A549 (cell line): ENCODE measurements at regions not wholly inside any gene's neighbourhood (a gene's known extent, or its start where the extent isn't known, plus 50 kb on each side); places are given as distances from the start of the nearest gene placed in this dataset.

Experiments
- ATAC-seq, 2 experiments: fragments of 200-7000 bp in 1 of 2; fragments of >200 bp in 1 of 2; cut with Nextera tagmentation in 1 of 2; cut with Tn5 transposase in 1 of 2; 3 replicates each; pipeline versions ENCODE4 v1.8.0 to v1.9.1; 2018 to 2020; ENCODE audit warnings: mild to moderate bottlenecking in 1 of 2, moderate library complexity in 1 of 2
- CTCF ChIA-PET: fragments of 300-600 bp; sonication (Branson Sonifier 250); formaldehyde crosslinking; extraction: SDS; loops from one replicate; lab custom pipeline; 2021; ENCODE audit warnings: antibody characterized with exemption, inconsistent platforms; lab: Yijun Ruan, JAX
- POLR2A ChIA-PET: fragments of 350-600 bp; formaldehyde crosslinking; extraction: SDS; loops from one replicate; lab custom pipeline; 2021; ENCODE audit warnings: antibody characterized with exemption, inconsistent platforms; lab: Yijun Ruan, JAX
- DNase-seq, 2 experiments: peaks; one replicate each; pipeline versions ENCODE4 v3.0.0 to v3.0.0-alpha.2; 2011 to 2016; ENCODE audit warnings: low read depth in 1 of 2, low spot score in 1 of 2
- FAIRE-seq: peaks from 2 replicates; lab custom pipeline; 2011; peaks lifted over from hg19 to GRCh38; lab: Jason Lieb, UNC
- H3K27ac ChIP-seq, 2 experiments: fragments of >200 bp; sonication (Bioruptor Twin); formaldehyde crosslinking; 3 replicates each; pipeline ENCODE4 v1.5.1; 2016 to 2017
- H3K4me1 ChIP-seq: fragments of >200 bp; sonication (Bioruptor Twin); formaldehyde crosslinking; 3 replicates; pipeline ENCODE4 v1.6.1; 2016
- H3K4me2 ChIP-seq: fragments of >200 bp; sonication (Bioruptor Twin); formaldehyde crosslinking; 3 replicates; pipeline ENCODE4 v1.6.1; 2016
- H3K4me3 ChIP-seq: fragments of >200 bp; sonication (Bioruptor Twin); formaldehyde crosslinking; 3 replicates; pipeline ENCODE4 v1.5.1; 2016
- H3K9me3 ChIP-seq: fragments of >200 bp; sonication (Bioruptor Twin); formaldehyde crosslinking; 3 replicates; pipeline ENCODE4 v1.6.1; 2016
- ATOH8 ChIP-seq: fragments of 250-450 bp; sonication (Bioruptor Pico); IDR thresholded peaks from 2 replicates; pipeline ENCODE4 v1.5.0; 2020; ENCODE audit warnings: low read depth, mild to moderate bottlenecking, moderate library complexity
- CBX2 ChIP-seq: fragments of 200-600 bp; sonication (generic); IDR thresholded peaks from 2 replicates; pipeline ENCODE4 v1.6.1; 2016; ENCODE audit warnings: low read depth, mild to moderate bottlenecking, borderline replicate concordance
- CBX8 ChIP-seq: fragments of 200-600 bp; sonication (generic); IDR thresholded peaks from 2 replicates; pipeline ENCODE4 v1.6.1; 2016
- CHD2 ChIP-seq: fragments of 150-350 bp; IDR thresholded peaks from 2 replicates; pipeline ENCODE4 v1.6.1; 2014; ENCODE audit warnings: low read length; ENCODE audit not compliant: partially characterized antibody
- CHD4 ChIP-seq: fragments of 200-600 bp; sonication (generic); IDR thresholded peaks from 2 replicates; pipeline ENCODE4 v1.6.1; 2016; ENCODE audit warnings: antibody characterized with exemption, mild to moderate bottlenecking, borderline replicate concordance
- E2F6 ChIP-seq: IDR thresholded peaks from 2 replicates; pipeline ENCODE4 v1.6.1; 2012; ENCODE audit warnings: low read depth, borderline replicate concordance
- EHF ChIP-seq: fragments of 250-450 bp; sonication (Bioruptor Pico); IDR thresholded peaks from 2 replicates; pipeline ENCODE4 v1.5.0; 2020; ENCODE audit warnings: mild to moderate bottlenecking
- FOSB ChIP-seq: fragments of 250-450 bp; sonication (Bioruptor Pico); IDR thresholded peaks from 2 replicates; pipeline ENCODE4 v1.5.0; 2020; ENCODE audit warnings: mild to moderate bottlenecking, moderate library complexity
- FOSL2 ChIP-seq, 2 experiments: fragments of 450-650 bp in 1 of 2; fragments of >200 bp in 1 of 2; sonication (Bioruptor Twin) in 1 of 2; formaldehyde crosslinking; IDR thresholded peaks; 2 replicates each; pipeline versions ENCODE4 v1.5.0 to v1.6.1; 2016 to 2020; ENCODE audit warnings: mild to moderate bottlenecking in 1 of 2, moderate library complexity in 1 of 2
- GATA3 ChIP-seq: IDR thresholded peaks from 2 replicates; pipeline ENCODE4 v1.6.1; 2012; ENCODE audit warnings: borderline replicate concordance
- HMGXB4 ChIP-seq: fragments of 250-450 bp; sonication (Bioruptor Pico); IDR thresholded peaks from 2 replicates; pipeline ENCODE4 v1.5.0; 2021; ENCODE audit warnings: mild to moderate bottlenecking, moderate library complexity, borderline replicate concordance
- KDM5A ChIP-seq: fragments of 200-600 bp; sonication (generic); IDR thresholded peaks from 2 replicates; pipeline ENCODE4 v1.6.1; 2016; ENCODE audit warnings: antibody characterized with exemption, mild to moderate bottlenecking
- MAX ChIP-seq: IDR thresholded peaks from 2 replicates; pipeline ENCODE4 v1.6.1; 2012
- MAZ ChIP-seq: fragments of 150-350 bp; IDR thresholded peaks from 2 replicates; pipeline ENCODE4 v1.6.1; 2014; ENCODE audit warnings: antibody characterized with exemption, low read depth, low read length, borderline replicate concordance
- NFE2L2 ChIP-seq: fragments of 150-350 bp; conservative IDR thresholded peaks from 2 replicates; pipeline ENCODE4 v1.6.1; 2014; ENCODE audit warnings: low read length
- NPAS2 ChIP-seq: fragments of 250-450 bp; sonication (Bioruptor Pico); IDR thresholded peaks from 2 replicates; pipeline ENCODE4 v1.8.0; 2022; ENCODE audit warnings: mild to moderate bottlenecking, moderate library complexity, borderline replicate concordance
- PBX3 ChIP-seq: IDR thresholded peaks from 2 replicates; pipeline ENCODE4 v1.6.1; 2012
- RCOR1 ChIP-seq: fragments of 150-350 bp; IDR thresholded peaks from 2 replicates; pipeline ENCODE4 v1.6.1; 2014; ENCODE audit warnings: antibody characterized with exemption, low read length, low read depth
- REST ChIP-seq: fragments of 200-600 bp; sonication (generic); IDR thresholded peaks from 2 replicates; pipeline ENCODE4 v1.6.1; 2016; ENCODE audit warnings: antibody characterized with exemption, mild to moderate bottlenecking, moderate library complexity
- TP53 ChIP-seq: fragments of 250-450 bp; sonication (Bioruptor Pico); IDR thresholded peaks from 2 replicates; pipeline ENCODE4 v1.5.0; 2021; ENCODE audit warnings: mild to moderate bottlenecking, moderate library complexity

GRCh38 chr13:78147905-78148304 lies 229.3 kb upstream of the EDNRB start:
- no peak for TF ChIP-seq PBX3
- no peak for TF ChIP-seq HMGXB4 (CRISPR knock-in tag)
- no peak for TF ChIP-seq REST
- no peak for TF ChIP-seq FOSL2 (IDR thresholded peaks at IDR 0.05)
- no peak for TF ChIP-seq FOSL2 (CRISPR knock-in tag; IDR thresholded peaks at IDR 0.05)
- TF ChIP-seq NPAS2 (CRISPR knock-in tag), result no peak
- TF ChIP-seq FOSB, result no peak
- TF ChIP-seq ATOH8 (CRISPR knock-in tag), result no peak
- TF ChIP-seq KDM5A, result no peak
- no peak for TF ChIP-seq GATA3
- TF ChIP-seq TP53 (CRISPR knock-in tag), result no peak
- no peak for TF ChIP-seq NFE2L2
- no peak for TF ChIP-seq CBX8
- TF ChIP-seq EHF (CRISPR knock-in tag), result no peak
- no peak for TF ChIP-seq CBX2
- TF ChIP-seq MAX, result no peak
- no peak for TF ChIP-seq CHD4
- no peak for TF ChIP-seq E2F6
- TF ChIP-seq MAZ, result no peak
- no peak for TF ChIP-seq RCOR1
- no peak for TF ChIP-seq CHD2
- TF ChIP-seq, all 56 proteins: peak for 0
- ATAC-seq (no peak), DNase-seq (peak in 1 of 2 experiments; percentile 1), FAIRE-seq (no peak)
- Histone ChIP-seq H3K4me2 (no peak overlapping the region), H3K27ac (no peak overlapping the region), H3K4me1 (no peaks in the 10 kb centered on the region), H3K4me3 (no peak overlapping the region), H3K9me3 (no peaks in the 10 kb centered on the region)
- POLR2A ChIA-PET, result no interaction called here
- CTCF ChIA-PET, result interaction anchor here (0.9 kb wide), 1 partner anchor 831 kb away, joined by 3 read pairs; no protein-coding TSS in a partner anchor
